HEK293 (cell line): ENCODE measurements at regions not wholly inside any gene's neighbourhood (a gene's known extent, or its start where the extent isn't known, plus 50 kb on each side); places are given as distances from the start of the nearest gene placed in this dataset.

ENCODE experiments used
- CTCF ChIA-PET: fragments of 350-600 bp; formaldehyde crosslinking; extraction: SDS; loops from one replicate; lab custom pipeline; 2021; ENCODE audit warnings: antibody characterized with exemption; lab: Yijun Ruan, JAX
- POLR2A ChIA-PET: fragments of 300-600 bp; formaldehyde crosslinking; extraction: SDS; loops from one replicate; lab custom pipeline; 2020; ENCODE audit warnings: antibody characterized with exemption, inconsistent platforms; lab: Yijun Ruan, JAX
- H3K27ac ChIP-seq: fragments of 200-500 bp; sonication (Bioruptor generic); 2 replicates; pipeline ENCODE4 v1.5.1; 2014; ENCODE audit warnings: low read depth, low read length, control low read depth, inconsistent platforms; ENCODE audit errors: extremely low read depth
- H3K36me3 ChIP-seq, 2 experiments: fragments of 200-500 bp in 1 of 2; sonication (Bioruptor generic) in 1 of 2; 1 replicate in 1 of 2; 2 replicates in 1 of 2; pipeline ENCODE4 v1.5.1; 2014 to 2017; ENCODE audit warnings: inconsistent platforms in 2 of 2, low read length in 2 of 2; ENCODE audit not compliant: control insufficient read depth in 2 of 2, insufficient read depth in 1 of 2
- H3K4me1 ChIP-seq: fragments of 200-500 bp; sonication (Bioruptor generic); 2 replicates; pipeline ENCODE4 v1.5.1; 2014; ENCODE audit warnings: mild to moderate bottlenecking, low read length, inconsistent platforms; ENCODE audit not compliant: control insufficient read depth, insufficient read depth
- H3K4me3 ChIP-seq: 2 replicates; pipeline ENCODE4 v1.5.1; 2011; ENCODE audit warnings: low read depth, mild to moderate bottlenecking, control low read depth, low read length, moderate library complexity
- H3K9me3 ChIP-seq: fragments of 200-500 bp; sonication (Bioruptor generic); 2 replicates; pipeline ENCODE4 v1.5.1; 2014; ENCODE audit warnings: low read depth, low read length, inconsistent platforms; ENCODE audit not compliant: control insufficient read depth, insufficient read depth
- AEBP2 ChIP-seq: fragments of 450-650 bp; formaldehyde crosslinking; IDR thresholded peaks from 2 replicates; pipeline ENCODE4 v1.5.1; 2016; ENCODE audit warnings: missing biosample characterization, missing genetic modification characterization, borderline replicate concordance
- BCL11A ChIP-seq: fragments of 450-650 bp; formaldehyde crosslinking; IDR thresholded peaks from 2 replicates; pipeline ENCODE4 v1.5.1; 2016; ENCODE audit warnings: low read depth, missing biosample characterization, missing genetic modification characterization
- MYNN ChIP-seq: fragments of 450-650 bp; formaldehyde crosslinking; IDR thresholded peaks from 2 replicates; pipeline ENCODE4 v1.5.1; 2016; ENCODE audit warnings: missing biosample characterization, missing genetic modification characterization, borderline replicate concordance
- PATZ1 ChIP-seq: fragments of 450-650 bp; formaldehyde crosslinking; IDR thresholded peaks from 2 replicates; pipeline ENCODE4 v1.5.1; 2016; ENCODE audit warnings: missing biosample characterization, missing genetic modification characterization
- SETDB1 ChIP-seq: IDR thresholded peaks from one replicate; pipeline ENCODE4 v1.6.1; 2017; ENCODE audit warnings: mild to moderate bottlenecking, low read length, moderate library complexity, mixed read lengths; ENCODE audit not compliant: insufficient read length
- SP7 ChIP-seq: fragments of 450-650 bp; formaldehyde crosslinking; IDR thresholded peaks from 2 replicates; pipeline ENCODE4 v1.5.1; 2016; ENCODE audit warnings: missing biosample characterization, missing genetic modification characterization
- ZBTB20 ChIP-seq: fragments of 450-650 bp; formaldehyde crosslinking; IDR thresholded peaks from 2 replicates; pipeline ENCODE4 v1.5.1; 2016; ENCODE audit warnings: missing biosample characterization, missing genetic modification characterization
- ZBTB7A ChIP-seq: fragments of 450-650 bp; formaldehyde crosslinking; IDR thresholded peaks from 2 replicates; pipeline ENCODE4 v1.5.1; 2016; ENCODE audit warnings: low read depth, missing biosample characterization, missing genetic modification characterization
- ZEB2 ChIP-seq: fragments of 450-650 bp; formaldehyde crosslinking; IDR thresholded peaks from 2 replicates; pipeline ENCODE4 v1.5.1; 2016; ENCODE audit warnings: missing biosample characterization, missing genetic modification characterization
- ZFP69B ChIP-seq: fragments of 450-650 bp; formaldehyde crosslinking; IDR thresholded peaks from 2 replicates; pipeline ENCODE4 v1.5.1; 2016; ENCODE audit warnings: missing biosample characterization, missing genetic modification characterization
- ZNF132 ChIP-seq: fragments of 450-650 bp; formaldehyde crosslinking; IDR thresholded peaks from 2 replicates; pipeline ENCODE4 v1.5.1; 2017; ENCODE audit warnings: missing biosample characterization, missing genetic modification characterization, borderline replicate concordance
- ZNF211 ChIP-seq: fragments of 450-650 bp; formaldehyde crosslinking; IDR thresholded peaks from 2 replicates; pipeline ENCODE4 v1.5.1; 2016; ENCODE audit warnings: low read depth, missing biosample characterization, missing genetic modification characterization
- ZNF23 ChIP-seq: fragments of 450-650 bp; formaldehyde crosslinking; IDR thresholded peaks from 2 replicates; pipeline ENCODE4 v1.5.1; 2016; ENCODE audit warnings: missing biosample characterization, missing genetic modification characterization, borderline replicate concordance
- ZNF37A ChIP-seq: fragments of 450-650 bp; IDR thresholded peaks from 2 replicates; pipeline ENCODE4 v1.5.1; 2018; ENCODE audit warnings: missing biosample characterization, missing genetic modification characterization
- ZNF473 ChIP-seq: fragments of 450-650 bp; formaldehyde crosslinking; IDR thresholded peaks from 2 replicates; pipeline ENCODE4 v1.5.1; 2017; ENCODE audit warnings: missing biosample characterization, missing genetic modification characterization
- ZNF560 ChIP-seq: fragments of 450-650 bp; formaldehyde crosslinking; IDR thresholded peaks from 2 replicates; pipeline ENCODE4 v1.5.1; 2017; ENCODE audit warnings: missing biosample characterization, missing genetic modification characterization, borderline replicate concordance
- ZNF585B ChIP-seq: fragments of 450-650 bp; formaldehyde crosslinking; IDR thresholded peaks from 2 replicates; pipeline ENCODE4 v1.5.1; 2016; ENCODE audit warnings: missing biosample characterization, missing genetic modification characterization
- ZNF610 ChIP-seq: fragments of 450-650 bp; formaldehyde crosslinking; IDR thresholded peaks from 2 replicates; pipeline ENCODE4 v1.5.1; 2016; ENCODE audit warnings: missing biosample characterization, missing genetic modification characterization, borderline replicate concordance
- ZNF701 ChIP-seq: fragments of 450-650 bp; formaldehyde crosslinking; IDR thresholded peaks from 2 replicates; pipeline ENCODE4 v1.5.1; 2016; ENCODE audit warnings: missing biosample characterization, missing genetic modification characterization
- ZNF777 ChIP-seq: fragments of 450-650 bp; formaldehyde crosslinking; IDR thresholded peaks from 2 replicates; pipeline ENCODE4 v1.5.1; 2017; ENCODE audit warnings: missing biosample characterization, missing genetic modification characterization, borderline replicate concordance
- ZNF791 ChIP-seq: fragments of 450-650 bp; formaldehyde crosslinking; IDR thresholded peaks from 2 replicates; pipeline ENCODE4 v1.5.1; 2016; ENCODE audit warnings: missing biosample characterization, missing genetic modification characterization
- ZSCAN30 ChIP-seq: fragments of 450-650 bp; IDR thresholded peaks from 2 replicates; pipeline ENCODE4 v1.5.1; 2018; ENCODE audit warnings: missing biosample characterization, mild to moderate bottlenecking, missing genetic modification characterization, moderate library complexity
- TF ChIP-seq, protein P1 (sequence below): fragments of 450-650 bp; formaldehyde crosslinking; IDR thresholded peaks from 2 replicates; pipeline ENCODE4 v1.5.1; 2016; ENCODE audit warnings: missing biosample characterization, missing genetic modification characterization
- TF ChIP-seq, protein P2 (sequence below): fragments of 450-650 bp; formaldehyde crosslinking; IDR thresholded peaks from 2 replicates; pipeline ENCODE4 v1.5.1; 2016; ENCODE audit warnings: missing biosample characterization, missing genetic modification characterization
- TF ChIP-seq, protein P3 (sequence below): fragments of 450-650 bp; formaldehyde crosslinking; IDR thresholded peaks from 2 replicates; pipeline ENCODE4 v1.5.1; 2016; ENCODE audit warnings: missing biosample characterization, missing genetic modification characterization
- TF ChIP-seq, protein P4 (sequence below): fragments of 450-650 bp; formaldehyde crosslinking; IDR thresholded peaks from 2 replicates; pipeline ENCODE4 v1.5.1; 2016; ENCODE audit warnings: missing biosample characterization, missing genetic modification characterization

DNA sequence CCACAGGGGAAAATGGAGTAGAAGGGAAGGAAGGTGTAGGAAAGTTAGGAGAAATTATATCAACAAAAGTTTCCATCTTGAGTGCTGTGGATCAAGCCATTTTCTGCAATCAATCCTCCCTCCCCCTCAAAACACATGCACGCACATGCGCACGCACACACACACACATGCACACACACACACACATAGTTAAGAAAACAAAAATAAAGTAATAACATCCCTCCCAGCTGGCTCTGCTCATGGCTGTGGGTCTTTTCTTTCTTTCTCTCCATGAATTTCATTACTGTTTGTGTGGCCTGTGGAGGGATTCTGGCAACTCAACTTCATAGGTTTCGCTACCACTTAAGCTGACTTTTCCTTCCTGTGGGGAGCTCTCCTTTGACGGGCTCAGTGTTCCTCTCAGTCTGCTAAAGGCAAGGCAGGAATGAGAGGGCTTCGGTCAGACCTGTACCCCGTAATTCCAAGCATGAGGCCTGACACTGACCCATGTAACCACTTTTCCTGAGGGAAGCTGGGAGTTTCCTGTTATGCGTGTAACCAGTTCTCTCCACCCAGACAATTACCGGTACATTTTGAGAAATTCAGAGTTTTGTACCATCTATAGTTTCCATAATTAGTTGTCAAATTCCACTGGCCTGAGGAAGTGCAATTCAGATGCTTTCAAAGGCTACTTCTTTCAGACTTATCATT, 79.8 kb downstream of the ZNF92 start:
- no peaks in the 10 kb centered on the region for H3K36me3 ChIP-seq
- H3K4me1 ChIP-seq = peaks cover 11% of the 10 kb centered on the region; the same call in 1 of the 2 replicates
- TF ChIP-seq AEBP2 (tag by site-specific recombination) (no peak), ZNF211 (no peak), ZNF23 (no peak), SP7 (tag by site-specific recombination) (no peak), ZNF37A (no peak), MYNN (tag by site-specific recombination) (no peak), ZNF560 (no peak), ZBTB7A (no peak), ZSCAN30 (tag by site-specific recombination) (no peak), ZNF701 (no peak), ZNF585B (tag by site-specific recombination) (no peak), SETDB1 (no peak), BCL11A (tag by site-specific recombination) (no peak), ZNF610 (tag by site-specific recombination) (no peak), ZFP69B (tag by site-specific recombination) (no peak), ZNF791 (tag by site-specific recombination) (no peak), ZNF777 (no peak)
- TF ChIP-seq, protein P1, sequence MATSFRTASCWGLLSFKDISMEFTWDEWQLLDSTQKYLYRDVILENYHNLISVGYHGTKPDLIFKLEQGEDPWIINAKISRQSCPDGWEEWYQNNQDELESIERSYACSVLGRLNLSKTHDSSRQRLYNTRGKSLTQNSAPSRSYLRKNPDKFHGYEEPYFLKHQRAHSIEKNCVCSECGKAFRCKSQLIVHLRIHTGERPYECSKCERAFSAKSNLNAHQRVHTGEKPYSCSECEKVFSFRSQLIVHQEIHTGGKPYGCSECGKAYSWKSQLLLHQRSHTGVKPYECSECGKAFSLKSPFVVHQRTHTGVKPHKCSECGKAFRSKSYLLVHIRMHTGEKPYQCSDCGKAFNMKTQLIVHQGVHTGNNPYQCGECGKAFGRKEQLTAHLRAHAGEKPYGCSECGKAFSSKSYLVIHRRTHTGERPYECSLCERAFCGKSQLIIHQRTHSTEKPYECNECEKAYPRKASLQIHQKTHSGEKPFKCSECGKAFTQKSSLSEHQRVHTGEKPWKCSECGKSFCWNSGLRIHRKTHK (tag by site-specific recombination) = no peak
- TF ChIP-seq, protein P2, sequence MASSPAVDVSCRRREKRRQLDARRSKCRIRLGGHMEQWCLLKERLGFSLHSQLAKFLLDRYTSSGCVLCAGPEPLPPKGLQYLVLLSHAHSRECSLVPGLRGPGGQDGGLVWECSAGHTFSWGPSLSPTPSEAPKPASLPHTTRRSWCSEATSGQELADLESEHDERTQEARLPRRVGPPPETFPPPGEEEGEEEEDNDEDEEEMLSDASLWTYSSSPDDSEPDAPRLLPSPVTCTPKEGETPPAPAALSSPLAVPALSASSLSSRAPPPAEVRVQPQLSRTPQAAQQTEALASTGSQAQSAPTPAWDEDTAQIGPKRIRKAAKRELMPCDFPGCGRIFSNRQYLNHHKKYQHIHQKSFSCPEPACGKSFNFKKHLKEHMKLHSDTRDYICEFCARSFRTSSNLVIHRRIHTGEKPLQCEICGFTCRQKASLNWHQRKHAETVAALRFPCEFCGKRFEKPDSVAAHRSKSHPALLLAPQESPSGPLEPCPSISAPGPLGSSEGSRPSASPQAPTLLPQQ = no peak
- TF ChIP-seq, protein P3, sequence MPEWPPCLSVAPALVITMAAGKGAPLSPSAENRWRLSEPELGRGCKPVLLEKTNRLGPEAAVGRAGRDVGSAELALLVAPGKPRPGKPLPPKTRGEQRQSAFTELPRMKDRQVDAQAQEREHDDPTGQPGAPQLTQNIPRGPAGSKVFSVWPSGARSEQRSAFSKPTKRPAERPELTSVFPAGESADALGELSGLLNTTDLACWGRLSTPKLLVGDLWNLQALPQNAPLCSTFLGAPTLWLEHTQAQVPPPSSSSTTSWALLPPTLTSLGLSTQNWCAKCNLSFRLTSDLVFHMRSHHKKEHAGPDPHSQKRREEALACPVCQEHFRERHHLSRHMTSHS = no peak
- CTCF ChIA-PET = interaction anchor here (0.7 kb wide), 1 partner anchor 18 kb away, joined by 3 read pairs; no protein-coding TSS in a partner anchor
- POLR2A ChIA-PET = interaction anchor here (0.6 kb wide), 1 partner anchor 21 kb away, joined by 7 read pairs; no protein-coding TSS in a partner anchor
- H3K4me3 ChIP-seq = no peak overlapping the region
- H3K27ac ChIP-seq = no peak overlapping the region
- H3K9me3 ChIP-seq = no peaks in the 10 kb centered on the region

GRCh38 chr7:65454469-65454868, 80.8 kb downstream of the ZNF92 start:
- ChIA-PET POLR2A (no interaction called here), CTCF (no interaction called here)
- Histone ChIP-seq H3K36me3 (no peaks in the 10 kb centered on the region), H3K4me1 (peaks cover 8% of the 10 kb centered on the region; the same call in 1 of the 2 replicates), H3K27ac (no peak overlapping the region), H3K4me3 (no peak overlapping the region), H3K9me3 (no peaks in the 10 kb centered on the region)
- TF ChIP-seq ZEB2 (tag by site-specific recombination) (no peak), ZNF473 (tag by site-specific recombination) (no peak), ZNF777 (no peak), PATZ1 (tag by site-specific recombination) (no peak), ZBTB20 (tag by site-specific recombination) (no peak), ZNF132 (no peak)
- TF ChIP-seq, protein P4, sequence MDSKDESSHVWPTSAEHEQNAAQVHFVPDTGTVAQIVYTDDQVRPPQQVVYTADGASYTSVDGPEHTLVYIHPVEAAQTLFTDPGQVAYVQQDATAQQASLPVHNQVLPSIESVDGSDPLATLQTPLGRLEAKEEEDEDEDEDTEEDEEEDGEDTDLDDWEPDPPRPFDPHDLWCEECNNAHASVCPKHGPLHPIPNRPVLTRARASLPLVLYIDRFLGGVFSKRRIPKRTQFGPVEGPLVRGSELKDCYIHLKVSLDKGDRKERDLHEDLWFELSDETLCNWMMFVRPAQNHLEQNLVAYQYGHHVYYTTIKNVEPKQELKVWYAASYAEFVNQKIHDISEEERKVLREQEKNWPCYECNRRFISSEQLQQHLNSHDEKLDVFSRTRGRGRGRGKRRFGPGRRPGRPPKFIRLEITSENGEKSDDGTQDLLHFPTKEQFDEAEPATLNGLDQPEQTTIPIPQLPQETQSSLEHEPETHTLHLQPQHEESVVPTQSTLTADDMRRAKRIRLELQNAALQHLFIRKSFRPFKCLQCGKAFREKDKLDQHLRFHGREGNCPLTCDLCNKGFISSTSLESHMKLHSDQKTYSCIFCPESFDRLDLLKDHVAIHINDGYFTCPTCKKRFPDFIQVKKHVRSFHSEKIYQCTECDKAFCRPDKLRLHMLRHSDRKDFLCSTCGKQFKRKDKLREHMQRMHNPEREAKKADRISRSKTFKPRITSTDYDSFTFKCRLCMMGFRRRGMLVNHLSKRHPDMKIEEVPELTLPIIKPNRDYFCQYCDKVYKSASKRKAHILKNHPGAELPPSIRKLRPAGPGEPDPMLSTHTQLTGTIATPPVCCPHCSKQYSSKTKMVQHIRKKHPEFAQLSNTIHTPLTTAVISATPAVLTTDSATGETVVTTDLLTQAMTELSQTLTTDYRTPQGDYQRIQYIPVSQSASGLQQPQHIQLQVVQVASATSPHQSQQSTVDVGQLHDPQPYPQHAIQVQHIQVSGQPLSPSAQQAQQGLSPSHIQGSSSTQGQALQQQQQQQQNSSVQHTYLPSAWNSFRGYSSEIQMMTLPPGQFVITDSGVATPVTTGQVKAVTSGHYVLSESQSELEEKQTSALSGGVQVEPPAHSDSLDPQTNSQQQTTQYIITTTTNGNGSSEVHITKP (tag by site-specific recombination) = no peak
